ENCODE measurements at regions not wholly inside any gene's neighbourhood (a gene's known extent, or its start where the extent isn't known, plus 50 kb on each side); places are given as distances from the start of the nearest gene placed in this dataset.

- Mint-ChIP-seq H3K4me3 (ENCODE audit: low read depth, unreplicated experiment) (no peak overlapping the region), H3K27ac (ENCODE audit: unreplicated experiment) (no peak overlapping the region), H3K36me3 (ENCODE audit: insufficient read depth, unreplicated experiment) (no peaks in the 10 kb centered on the region), H3K4me1 (ENCODE audit: low read depth, unreplicated experiment) (no peaks in the 10 kb centered on the region), H3K27me3 (ENCODE audit: unreplicated experiment) (no peaks in the 10 kb centered on the region), H3K9me3 (ENCODE audit: low read depth, unreplicated experiment) (peaks cover 7% of the 10 kb centered on the region)
- BruUV-seq (replicated peaks), result no TSS peak
- intact Hi-C loops (cut with micrococcal nuclease; ENCODE audit: unreplicated experiment), result no loop called here
- CTCF ChIA-PET, result no interaction called here
- DNase-seq, result no peak
- no peak for TF ChIP-seq CTCF (IDR thresholded peaks at IDR 0.05; ENCODE audit: unreplicated experiment)
Measured at GRCh38 chr9:80878556-80878955, 810.8 kb downstream of the TLE1 start.

GRCh38 chr9:80875947-80876346 is 813.4 kb downstream of the TLE1 start:
- no peak for DNase-seq
- CTCF ChIA-PET, result no interaction called here
- no peak for TF ChIP-seq CTCF (IDR thresholded peaks at IDR 0.05; ENCODE audit: unreplicated experiment)
- Mint-ChIP-seq H3K27me3 (ENCODE audit: unreplicated experiment) (no peaks in the 10 kb centered on the region), H3K36me3 (ENCODE audit: insufficient read depth, unreplicated experiment) (no peaks in the 10 kb centered on the region), H3K4me3 (ENCODE audit: low read depth, unreplicated experiment) (no peak overlapping the region), H3K27ac (ENCODE audit: unreplicated experiment) (no peak overlapping the region), H3K4me1 (ENCODE audit: low read depth, unreplicated experiment) (no peaks in the 10 kb centered on the region), H3K9me3 (ENCODE audit: low read depth, unreplicated experiment) (peaks cover 7% of the 10 kb centered on the region)
- intact Hi-C loops (cut with micrococcal nuclease; ENCODE audit: unreplicated experiment), result no loop called here
- BruUV-seq (replicated peaks), result no TSS peak

GRCh38 chr9:80874276-80874675 is 815.1 kb downstream of the TLE1 start:
- Mint-ChIP-seq H3K27me3 (ENCODE audit: unreplicated experiment) (no peaks in the 10 kb centered on the region), H3K36me3 (ENCODE audit: insufficient read depth, unreplicated experiment) (no peaks in the 10 kb centered on the region), H3K27ac (ENCODE audit: unreplicated experiment) (no peak overlapping the region), H3K9me3 (ENCODE audit: low read depth, unreplicated experiment) (peaks cover 7% of the 10 kb centered on the region), H3K4me3 (ENCODE audit: low read depth, unreplicated experiment) (no peak overlapping the region), H3K4me1 (ENCODE audit: low read depth, unreplicated experiment) (no peaks in the 10 kb centered on the region)
- no TSS peak for BruUV-seq (replicated peaks)
- TF ChIP-seq CTCF (IDR thresholded peaks at IDR 0.05; ENCODE audit: unreplicated experiment), result no peak
- CTCF ChIA-PET, result no interaction called here
- intact Hi-C loops (cut with micrococcal nuclease; ENCODE audit: unreplicated experiment), result no loop called here
- DNase-seq, result no peak

GRCh38 chr9:80873861-80874260 is 815.5 kb downstream of the TLE1 start:
- H3K9me3 Mint-ChIP-seq (ENCODE audit: low read depth, unreplicated experiment), result peaks cover 7% of the 10 kb centered on the region
- CTCF ChIA-PET, result no interaction called here
- H3K4me3 Mint-ChIP-seq (ENCODE audit: low read depth, unreplicated experiment), result no peak overlapping the region
- intact Hi-C loops (cut with micrococcal nuclease; ENCODE audit: unreplicated experiment), result no loop called here
- no peak for DNase-seq
- H3K4me1 Mint-ChIP-seq (ENCODE audit: low read depth, unreplicated experiment), result no peaks in the 10 kb centered on the region
- no peak for TF ChIP-seq CTCF (IDR thresholded peaks at IDR 0.05; ENCODE audit: unreplicated experiment)
- H3K27me3 Mint-ChIP-seq (ENCODE audit: unreplicated experiment), result no peaks in the 10 kb centered on the region
- H3K36me3 Mint-ChIP-seq (ENCODE audit: insufficient read depth, unreplicated experiment), result no peaks in the 10 kb centered on the region
- BruUV-seq (replicated peaks), result no TSS peak
- H3K27ac Mint-ChIP-seq (ENCODE audit: unreplicated experiment), result no peak overlapping the region

- intact Hi-C loops (cut with micrococcal nuclease; ENCODE audit: unreplicated experiment), result no loop called here
- no TSS peak for BruUV-seq (replicated peaks)
- Mint-ChIP-seq H3K4me1 (ENCODE audit: low read depth, unreplicated experiment) (no peaks in the 10 kb centered on the region), H3K9me3 (ENCODE audit: low read depth, unreplicated experiment) (peaks cover 17% of the 10 kb centered on the region), H3K4me3 (ENCODE audit: low read depth, unreplicated experiment) (no peak overlapping the region), H3K36me3 (ENCODE audit: insufficient read depth, unreplicated experiment) (no peaks in the 10 kb centered on the region), H3K27me3 (ENCODE audit: unreplicated experiment) (no peaks in the 10 kb centered on the region), H3K27ac (ENCODE audit: unreplicated experiment) (no peak overlapping the region)
- no peak for DNase-seq
- TF ChIP-seq CTCF (IDR thresholded peaks at IDR 0.05; ENCODE audit: unreplicated experiment), result no peak
- CTCF ChIA-PET, result no interaction called here
Measured at GRCh38 chr9:80871596-80871995, 817.8 kb downstream of the TLE1 start.
